Pons (tissue), 1 donor: ENCODE measurements at regions not wholly inside any gene's neighbourhood (a gene's known extent, or its start where the extent isn't known, plus 50 kb on each side); places are given as distances from the start of the nearest gene placed in this dataset.
"Not testable (repeated sequence)": the region's sequence is repeated elsewhere in the genome, so short reads cannot be mapped to it uniquely, and the experiment has no call there.

Experiments
- DNase-seq: peaks from one replicate; pipeline ENCODE4 v3.0.0-alpha.2; 2016; ENCODE audit warnings: low spot score

GRCh38 chr2:64251497-64252250 is 107.5 kb upstream of the PELI1 start:
- no peak for DNase-seq

GRCh38 chr2:64252251-64252978 is 108.2 kb upstream of the PELI1 start:
- DNase-seq, result not testable (repeated sequence)

- not testable (repeated sequence) for DNase-seq
These were observed 109.2 kb upstream of the PELI1 start for GRCh38 chr2:64253421-64253820.

- no peak for DNase-seq
These were observed 114.3 kb upstream of the PELI1 start for GRCh38 chr2:64258566-64258965.

GRCh38 chr2:64259312-64259711 is 115.1 kb upstream of the PELI1 start:
- DNase-seq, result no peak

- no peak for DNase-seq
These were observed 116.0 kb upstream of the PELI1 start for GRCh38 chr2:64260093-64260803.

GRCh38 chr2:64260817-64261216 is 116.6 kb upstream of the PELI1 start:
- DNase-seq, result peak; percentile 86

GRCh38 chr2:64262071-64262470 is 117.9 kb upstream of the PELI1 start:
- DNase-seq, result no peak

GRCh38 chr2:64262816-64263215 is 118.6 kb upstream of the PELI1 start:
- DNase-seq, result no peak

GRCh38 chr2:64263315-64263714 is 119.1 kb upstream of the PELI1 start:
- DNase-seq, result no peak

GRCh38 chr2:64267699-64268098 is 123.5 kb upstream of the PELI1 start:
- DNase-seq, result no peak

- DNase-seq, result no peak
These were observed 124.3 kb upstream of the PELI1 start for GRCh38 chr2:64268330-64269048.

- peak; percentile 78 for DNase-seq
These were observed 129.5 kb upstream of the PELI1 start for GRCh38 chr2:64273524-64274398.

GRCh38 chr2:64274399-64275173 is 130.4 kb upstream of the PELI1 start:
- DNase-seq, result no peak

- no peak for DNase-seq
These were observed 130.9 kb upstream of the PELI1 start for GRCh38 chr2:64275174-64275466.

GRCh38 chr2:64276417-64277095 is 132.3 kb upstream of the PELI1 start:
- no peak for DNase-seq

- DNase-seq, result peak; percentile 76
These were observed 133.1 kb upstream of the PELI1 start for GRCh38 chr2:64277101-64277849.

GRCh38 chr2:64280812-64281211 is 136.6 kb upstream of the PELI1 start:
- not testable (repeated sequence) for DNase-seq

- DNase-seq, result no peak
These were observed 138.9 kb upstream of the PELI1 start for GRCh38 chr2:64283006-64283570.
